Pancreas (tissue), 10 donors: ENCODE measurements at regions not wholly inside any gene's neighbourhood (a gene's known extent, or its start where the extent isn't known, plus 50 kb on each side); places are given as distances from the start of the nearest gene placed in this dataset.
A peak's percentile ranks its signal among the peaks of the same experiment; 100 is the strongest.

Source experiments
- ATAC-seq, 4 donors: fragments of 200-7000 bp; cut with Tn5 transposase; one replicate each; pipeline versions ENCODE4 v1.8.0 to v1.9.1; 2020; ENCODE audit warnings: mild to moderate bottlenecking in 4 of 4, moderate library complexity in 4 of 4
- DNase-seq, 6 donors: peaks; one replicate each; pipeline ENCODE4 v3.0.0-alpha.2; 2020
- FAIRE-seq: peaks from 2 replicates; lab custom pipeline; 2012; peaks lifted over from hg19 to GRCh38; lab: Jason Lieb, UNC
- H3K27ac ChIP-seq, 4 donors: fragments of 200-600 bp; sonication (generic); 1 replicate in 3 of 4; 2 replicates in 1 of 4; pipeline versions ENCODE4 v1.5.0 to v1.8.0; 2020
- H3K27me3 ChIP-seq, 4 donors: fragments of 200-600 bp; one replicate each; pipeline ENCODE4 v1.8.0; 2021
- H3K36me3 ChIP-seq, 3 donors: fragments of 200-600 bp; sonication (generic) in 1 of 3; one replicate each; pipeline versions ENCODE4 v1.5.0 to v1.8.0; 2020 to 2021
- H3K4me1 ChIP-seq, 3 donors: fragments of 200-600 bp; one replicate each; pipeline ENCODE4 v1.8.0; 2021
- H3K4me3 ChIP-seq, 4 donors: fragments of 200-600 bp; sonication (generic) in 2 of 4; one replicate each; pipeline versions ENCODE4 v1.5.0 to v1.8.0; 2020 to 2021
- H3K9me3 ChIP-seq, 4 donors: fragments of 200-600 bp; one replicate each; pipeline ENCODE4 v1.8.0; 2021
- CTCF ChIP-seq, 4 donors: fragments of 200-600 bp; sonication (generic) in 3 of 4; IDR thresholded peaks; one replicate each; pipeline versions ENCODE4 v1.5.0 to v1.8.0; 2021; ENCODE audit warnings: antibody characterized with exemption in 4 of 4
- whole genome bisulfite sequencing, 2 donors: extraction: QIAGEN DNeasy Blood & Tissue Kit; methylation state at CpG; one replicate each; pipeline ENCODE4 v1.1.7; 2013; 5-methylcytosine and 5-hydroxymethylcytosine counted together
- intact Hi-C, 3 donors: fragments of 100-400 bp; cut with DNase I; formaldehyde crosslinking; loops; one replicate each; pipeline versions ENCODE4 v1.11.1 to v1.14.2; 2022
- donor health status: healthy with polysubstance abuse.
- donor health status: DM: no; HTN: no; CAD: no; lungs with moderate emphysema.
- donor health status: DM: no; HTN: no; CAD: no.
- donor health status: control.
- donor health status: control.
- donor health status: Bipolar disorder and iron deficiency.
- donor health status: DM: yes; HTN: yes; CAD: no.
- donor health status: DM: no; HTN: no; CAD: no.
- donor health status: DM: no; HTN: no; CAD: no.
- donor health status: DM: yes; HTN: yes; CAD: no.

GRCh38 chr10:3499120-3499519, 285.9 kb downstream of the KLF6 start:
- WGBS, 2 donors, result 69 to 77% methylated on average over 4 of the region's 4 CpGs
- DNase-seq (no peak), FAIRE-seq (no peak), ATAC-seq (no peak)
- TF ChIP-seq CTCF (IDR thresholded peaks at IDR 0.05), result no peak
- intact Hi-C loops, result no loop called here
- Histone ChIP-seq H3K27ac (no peak overlapping the region), H3K9me3 (no peaks in the 10 kb centered on the region), H3K36me3 (no peaks in the 10 kb centered on the region), H3K4me1 (no peaks in the 10 kb centered on the region), H3K27me3 (peaks cover 0 to 18% (median 0%) of the 10 kb centered on the region in 4 donors), H3K4me3 (no peak overlapping the region)

GRCh38 chr10:3497581-3497980, 287.4 kb downstream of the KLF6 start:
- TF ChIP-seq CTCF (IDR thresholded peaks at IDR 0.05), result no peak
- Histone ChIP-seq H3K36me3 (no peaks in the 10 kb centered on the region), H3K4me3 (no peak overlapping the region), H3K9me3 (no peaks in the 10 kb centered on the region), H3K4me1 (no peaks in the 10 kb centered on the region), H3K27me3 (peaks cover 0 to 18% (median 0%) of the 10 kb centered on the region in 4 donors), H3K27ac (no peak overlapping the region)
- no peak for DNase-seq
- intact Hi-C loops, result no loop called here
- 55 to 75% methylated on average over 7 of the region's 7 CpGs for whole genome bisulfite sequencing, 2 donors
- no peak for FAIRE-seq
- ATAC-seq, result no peak

- H3K27ac ChIP-seq, result no peak overlapping the region
- no peaks in the 10 kb centered on the region for H3K9me3 ChIP-seq
- intact Hi-C loops, result no loop called here
- no peak for DNase-seq
- no peak for TF ChIP-seq CTCF (IDR thresholded peaks at IDR 0.05)
- no peak for ATAC-seq
- no peaks in the 10 kb centered on the region for H3K4me1 ChIP-seq
- no peak for FAIRE-seq
- WGBS, 2 donors, result 68 to 77% methylated on average over 7 of the region's 7 CpGs
- H3K27me3 ChIP-seq, result peaks cover 0 to 13% (median 0%) of the 10 kb centered on the region in 4 donors
- H3K36me3 ChIP-seq, result no peaks in the 10 kb centered on the region
- no peak overlapping the region for H3K4me3 ChIP-seq
Observed at GRCh38 chr10:3496138-3496537, 288.9 kb downstream of the KLF6 start.

GRCh38 chr10:3495281-3495680, 289.7 kb downstream of the KLF6 start:
- ATAC-seq (no peak), DNase-seq (no peak), FAIRE-seq (no peak)
- Histone ChIP-seq H3K27me3 (peaks cover 0 to 13% (median 0%) of the 10 kb centered on the region in 4 donors), H3K27ac (no peak overlapping the region), H3K9me3 (no peaks in the 10 kb centered on the region), H3K36me3 (no peaks in the 10 kb centered on the region), H3K4me3 (no peak overlapping the region), H3K4me1 (no peaks in the 10 kb centered on the region)
- intact Hi-C loops, result no loop called here
- TF ChIP-seq CTCF (IDR thresholded peaks at IDR 0.05), result no peak
- 55 to 73% methylated on average over 6 of the region's 6 CpGs for WGBS, 2 donors

- FAIRE-seq, result no peak
- no peak for DNase-seq
Observed at GRCh38 chr10:3494838-3495230, 290.2 kb downstream of the KLF6 start.

More at GRCh38 chr10:3494838-3495230, 290.2 kb downstream of the KLF6 start:
- Histone ChIP-seq H3K4me1 (no peaks in the 10 kb centered on the region), H3K4me3 (no peak overlapping the region), H3K27me3 (peaks cover 0 to 13% (median 0%) of the 10 kb centered on the region in 4 donors), H3K27ac (peak overlapping the region in 1 of 4 donors; percentile 12), H3K36me3 (no peaks in the 10 kb centered on the region), H3K9me3 (no peaks in the 10 kb centered on the region)
- TF ChIP-seq CTCF (IDR thresholded peaks at IDR 0.05), result no peak
- intact Hi-C loops, result no loop called here
- WGBS, 2 donors, result 72 to 83% methylated on average over 11 of the region's 11 CpGs
- ATAC-seq, result no peak
